K562 (cell line): ENCODE measurements at regions not wholly inside any gene's neighbourhood (a gene's known extent, or its start where the extent isn't known, plus 50 kb on each side); places are given as distances from the start of the nearest gene placed in this dataset.

ENCODE experiments used
- ATAC-seq: fragments of 200-7000 bp; cut with Tn5 transposase; 3 replicates; pipeline ENCODE4 v1.9.1; 2020; ENCODE audit warnings: moderate library complexity
- BruUV-seq: library from RNA; stranded (reverse); fragments of 400-500 nt; replicated peaks from 2 replicates; lab custom pipeline; 2021; lab: Mats Ljungman, UMichigan
- CTCF ChIA-PET: fragments of 300-600 bp; formaldehyde crosslinking; extraction: SDS; loops from one replicate; lab custom pipeline; 2021; ENCODE audit warnings: low intra/inter-chr PET ratio; lab: Yijun Ruan, JAX
- POLR2A ChIA-PET: fragments of 300-600, 350-650 bp; sonication (Branson Sonifier 250); formaldehyde crosslinking; extraction: SDS; loops from one replicate; lab custom pipeline; 2021; ENCODE audit warnings: antibody characterized with exemption, inconsistent platforms; lab: Yijun Ruan, JAX
- DNase-seq, 4 experiments: peaks; one replicate each; pipeline versions ENCODE4 v3.0.0 to v3.0.0-alpha.2; 2011 to 2018; ENCODE audit warnings: low spot score in 3 of 4, mixed read lengths in 3 of 4; ENCODE audit errors: extremely low read depth in 1 of 4
- FAIRE-seq: peaks from 2 replicates; lab custom pipeline; 2011; peaks lifted over from hg19 to GRCh38; lab: Jason Lieb, UNC
- H2AFZ ChIP-seq: 2 replicates; pipeline ENCODE4 v1.6.0; 2011; ENCODE audit warnings: low read depth, low read length, control low read depth, inconsistent platforms
- H3K27ac ChIP-seq: fragments of 200-600 bp; 3 replicates; pipeline ENCODE4 v1.8.0; 2011; ENCODE audit warnings: low read depth, mild to moderate bottlenecking, control low read depth, inconsistent platforms, low read length, moderate library complexity, mixed read lengths; ENCODE audit errors: extremely low read depth
- H3K27me3 ChIP-seq, 2 experiments: fragments of 300-600 bp in 1 of 2; 2 replicates in 1 of 2; 3 replicates in 1 of 2; pipeline versions ENCODE4 v1.6.0 to v1.8.0; 2011; ENCODE audit warnings: inconsistent platforms in 2 of 2, low read length in 2 of 2, mild to moderate bottlenecking in 1 of 2, mixed read lengths in 1 of 2, moderate library complexity in 1 of 2; ENCODE audit not compliant: control insufficient read depth in 2 of 2, insufficient read depth in 2 of 2
- H3K36me3 ChIP-seq: fragments of 300-600 bp; 3 replicates; pipeline ENCODE4 v1.8.0; 2011; ENCODE audit warnings: mild to moderate bottlenecking, low read length, inconsistent platforms; ENCODE audit not compliant: control insufficient read depth, insufficient read depth
- H3K4me1 ChIP-seq, 2 experiments: fragments of 200-600 bp in 1 of 2; replicated peaks in 1 of 2; 2 replicates in 1 of 2; 3 replicates in 1 of 2; pipeline versions ENCODE4 v1.5.1 to v1.8.0; 2011; ENCODE audit warnings: inconsistent platforms in 2 of 2, low read length in 2 of 2, mild to moderate bottlenecking in 1 of 2, mixed read lengths in 1 of 2, moderate library complexity in 1 of 2; ENCODE audit not compliant: control insufficient read depth in 2 of 2, insufficient read depth in 2 of 2
- H3K4me2 ChIP-seq: 2 replicates; pipeline ENCODE4 v1.6.1; 2011; ENCODE audit warnings: low read length, control low read depth, inconsistent platforms, mixed read lengths; ENCODE audit not compliant: insufficient read depth
- H3K4me3 ChIP-seq: fragments of 200-600 bp; sonication (generic), shearing (Covaris generic); 2 replicates; pipeline ENCODE4 v1.5.1; 2016; ENCODE audit warnings: control low read depth, inconsistent platforms
- H3K79me2 ChIP-seq: fragments of 200-600 bp; 3 replicates; pipeline ENCODE4 v1.8.0; 2011; ENCODE audit warnings: low read length, inconsistent platforms; ENCODE audit not compliant: control insufficient read depth, insufficient read depth
- H3K9ac ChIP-seq, 2 experiments: 2 replicates each; pipeline versions ENCODE4 v1.6.0 to v1.6.1; 2011; ENCODE audit warnings: low read depth in 2 of 2, low read length in 2 of 2, control low read depth in 1 of 2, inconsistent platforms in 1 of 2, mild to moderate bottlenecking in 1 of 2, mixed read lengths in 1 of 2; ENCODE audit not compliant: insufficient read depth in 1 of 2
- H3K9me1 ChIP-seq: one replicate; pipeline ENCODE4 v1.6.0; 2011; ENCODE audit warnings: inconsistent platforms, mild to moderate bottlenecking, low read length, moderate library complexity; ENCODE audit not compliant: control insufficient read depth, insufficient read depth
- H3K9me3 ChIP-seq: replicated peaks from 2 replicates; pipeline ENCODE4 v1.5.1; 2011; ENCODE audit warnings: low read depth, low read length, inconsistent platforms; ENCODE audit not compliant: control insufficient read depth, insufficient read depth
- H4K20me1 ChIP-seq: replicated peaks from 2 replicates; pipeline ENCODE4 v1.6.1; 2011; ENCODE audit warnings: low read length, inconsistent platforms, mixed read lengths; ENCODE audit not compliant: control insufficient read depth, insufficient read depth
- FIP1L1 ChIP-seq: fragments of 200-400 bp; formaldehyde crosslinking; IDR thresholded peaks from 2 replicates; pipeline ENCODE4 v1.6.1; 2018; ENCODE audit warnings: mild to moderate bottlenecking, low read depth, low read length; ENCODE audit not compliant: poor library complexity, severe bottlenecking
- WGBS: fragments of 100-300 bp; shearing (Covaris generic); methylation state at CpG from one replicate; pipeline ENCODE4 v1.1.6; 2016; ENCODE audit warnings: low coverage, mixed read lengths; ENCODE audit not compliant: insufficient coverage; ENCODE audit errors: missing lambda C conversion rate; 5-methylcytosine and 5-hydroxymethylcytosine counted together
- in situ Hi-C: fragments of 300-500 bp; cut with MboI; formaldehyde crosslinking; loops from 4 replicates; pipeline ENCODE4 v1.15.0; 2018; ENCODE audit warnings: inconsistent platforms, mixed read lengths
- intact Hi-C: fragments of 100-400 bp; cut with micrococcal nuclease; formaldehyde crosslinking; loops from 2 replicates; pipeline ENCODE4 v1.14.2; 2022
- TF ChIP-seq, protein P1 (sequence below): fragments of 450-650 bp; formaldehyde crosslinking; IDR thresholded peaks from 2 replicates; pipeline ENCODE4 v1.4.0; 2020; ENCODE audit warnings: mild to moderate bottlenecking, mixed read lengths
- TF ChIP-seq, protein P2 (sequence below): sonication (generic); formaldehyde crosslinking; IDR thresholded peaks from 2 replicates; pipeline ENCODE4 v1.8.1; 2023; ENCODE audit warnings: missing genetic modification reagents, mild to moderate bottlenecking, borderline replicate concordance

DNA sequence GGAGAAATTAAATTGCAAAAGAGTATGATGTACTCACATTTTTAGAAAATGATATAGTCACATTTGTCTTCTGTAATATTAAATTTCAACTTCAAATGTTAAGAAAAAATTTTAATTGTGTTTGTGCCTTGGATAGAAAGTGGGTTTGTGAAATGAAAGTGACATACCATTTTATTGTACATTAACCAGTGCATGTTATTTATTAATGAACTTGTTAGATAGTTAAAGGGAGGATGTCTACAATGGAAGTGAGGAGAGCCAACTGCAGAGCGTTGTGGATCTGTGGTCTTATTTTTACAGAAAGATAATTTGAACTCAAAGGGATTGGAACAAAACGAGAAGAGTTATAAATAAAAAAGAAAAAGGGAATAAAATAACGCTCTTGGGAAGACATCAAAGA lies 291.7 kb downstream of the ARL4A start:
- DNase-seq (no peak), FAIRE-seq (no peak), ATAC-seq (no peak)
- in situ Hi-C loops, result no loop called here
- Histone ChIP-seq H2AFZ (0 out of 2 replicates have a peak overlapping the region, but pooled peaks have one; percentile 1), H3K4me2 (no peak overlapping the region), H3K4me1 (no peaks in the 10 kb centered on the region), H3K4me3 (no peak overlapping the region), H3K9me1 (no peaks in the 10 kb centered on the region), H3K9ac (no peak overlapping the region), H4K20me1 (no peaks in the 10 kb centered on the region)
- no TSS peak for BruUV-seq
- CTCF ChIA-PET, result no interaction called here
- TF ChIP-seq, protein P1, sequence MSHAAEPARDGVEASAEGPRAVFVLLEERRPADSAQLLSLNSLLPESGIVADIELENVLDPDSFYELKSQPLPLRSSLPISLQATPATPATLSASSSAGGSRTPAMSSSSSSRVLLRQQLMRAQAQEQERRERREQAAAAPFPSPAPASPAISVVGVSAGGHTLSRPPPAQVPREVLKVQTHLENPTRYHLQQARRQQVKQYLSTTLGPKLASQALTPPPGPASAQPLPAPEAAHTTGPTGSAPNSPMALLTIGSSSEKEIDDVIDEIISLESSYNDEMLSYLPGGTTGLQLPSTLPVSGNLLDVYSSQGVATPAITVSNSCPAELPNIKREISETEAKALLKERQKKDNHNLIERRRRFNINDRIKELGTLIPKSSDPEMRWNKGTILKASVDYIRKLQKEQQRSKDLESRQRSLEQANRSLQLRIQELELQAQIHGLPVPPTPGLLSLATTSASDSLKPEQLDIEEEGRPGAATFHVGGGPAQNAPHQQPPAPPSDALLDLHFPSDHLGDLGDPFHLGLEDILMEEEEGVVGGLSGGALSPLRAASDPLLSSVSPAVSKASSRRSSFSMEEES (CRISPR knock-in tag), result no peak
- TF ChIP-seq, protein P2, sequence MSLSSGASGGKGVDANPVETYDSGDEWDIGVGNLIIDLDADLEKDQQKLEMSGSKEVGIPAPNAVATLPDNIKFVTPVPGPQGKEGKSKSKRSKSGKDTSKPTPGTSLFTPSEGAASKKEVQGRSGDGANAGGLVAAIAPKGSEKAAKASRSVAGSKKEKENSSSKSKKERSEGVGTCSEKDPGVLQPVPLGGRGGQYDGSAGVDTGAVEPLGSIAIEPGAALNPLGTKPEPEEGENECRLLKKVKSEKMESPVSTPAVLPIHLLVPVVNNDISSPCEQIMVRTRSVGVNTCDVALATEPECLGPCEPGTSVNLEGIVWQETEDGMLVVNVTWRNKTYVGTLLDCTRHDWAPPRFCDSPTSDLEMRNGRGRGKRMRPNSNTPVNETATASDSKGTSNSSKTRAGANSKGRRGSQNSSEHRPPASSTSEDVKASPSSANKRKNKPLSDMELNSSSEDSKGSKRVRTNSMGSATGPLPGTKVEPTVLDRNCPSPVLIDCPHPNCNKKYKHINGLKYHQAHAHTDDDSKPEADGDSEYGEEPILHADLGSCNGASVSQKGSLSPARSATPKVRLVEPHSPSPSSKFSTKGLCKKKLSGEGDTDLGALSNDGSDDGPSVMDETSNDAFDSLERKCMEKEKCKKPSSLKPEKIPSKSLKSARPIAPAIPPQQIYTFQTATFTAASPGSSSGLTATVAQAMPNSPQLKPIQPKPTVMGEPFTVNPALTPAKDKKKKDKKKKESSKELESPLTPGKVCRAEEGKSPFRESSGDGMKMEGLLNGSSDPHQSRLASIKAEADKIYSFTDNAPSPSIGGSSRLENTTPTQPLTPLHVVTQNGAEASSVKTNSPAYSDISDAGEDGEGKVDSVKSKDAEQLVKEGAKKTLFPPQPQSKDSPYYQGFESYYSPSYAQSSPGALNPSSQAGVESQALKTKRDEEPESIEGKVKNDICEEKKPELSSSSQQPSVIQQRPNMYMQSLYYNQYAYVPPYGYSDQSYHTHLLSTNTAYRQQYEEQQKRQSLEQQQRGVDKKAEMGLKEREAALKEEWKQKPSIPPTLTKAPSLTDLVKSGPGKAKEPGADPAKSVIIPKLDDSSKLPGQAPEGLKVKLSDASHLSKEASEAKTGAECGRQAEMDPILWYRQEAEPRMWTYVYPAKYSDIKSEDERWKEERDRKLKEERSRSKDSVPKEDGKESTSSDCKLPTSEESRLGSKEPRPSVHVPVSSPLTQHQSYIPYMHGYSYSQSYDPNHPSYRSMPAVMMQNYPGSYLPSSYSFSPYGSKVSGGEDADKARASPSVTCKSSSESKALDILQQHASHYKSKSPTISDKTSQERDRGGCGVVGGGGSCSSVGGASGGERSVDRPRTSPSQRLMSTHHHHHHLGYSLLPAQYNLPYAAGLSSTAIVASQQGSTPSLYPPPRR, result no peak
- TF ChIP-seq FIP1L1, result no peak
- TF ChIP-seq, all 486 proteins: peak for 0
- intact Hi-C loops, result no loop called here
- no peaks in the 10 kb centered on the region for H3K36me3 ChIP-seq
- H3K79me2 ChIP-seq, result no peaks in the 10 kb centered on the region
- no peaks in the 10 kb centered on the region for H3K9me3 ChIP-seq
- 54% methylated on average over 3 of the region's 3 CpGs for WGBS
- POLR2A ChIA-PET, result interaction anchor here (1.1 kb wide), 1 partner anchor 8 kb away, joined by 3 read pairs; no protein-coding TSS in a partner anchor
- H3K27me3 ChIP-seq, result no peaks in the 10 kb centered on the region
- H3K27ac ChIP-seq, result no peak overlapping the region
